C4-2B (cell line): ENCODE measurements at regions not wholly inside any gene's neighbourhood (a gene's known extent, or its start where the extent isn't known, plus 50 kb on each side); places are given as distances from the start of the nearest gene placed in this dataset.

ENCODE experiments used
- CTCF ChIP-seq: fragments of 450-650 bp; conservative IDR thresholded peaks from 2 replicates; pipeline ENCODE4 v1.5.1; 2017; ENCODE audit warnings: mild to moderate bottlenecking
- ZFX ChIP-seq: fragments of 450-650 bp; IDR thresholded peaks from 2 replicates; pipeline ENCODE4 v1.6.1; 2017

- TF ChIP-seq CTCF (no peak), ZFX (no peak)
Observed at GRCh38 chr2:33766175-33766574, 167.1 kb upstream of the FAM98A start.
